Activated CD4-positive, alpha-beta memory T cell treated with anti-CD3 and anti-CD28 coated beads, Interleukin-2, amount 10 ng/mL, durations not matched to agents 7 days and 5 days (primary cell): ENCODE measurements at regions not wholly inside any gene's neighbourhood (a gene's known extent, or its start where the extent isn't known, plus 50 kb on each side); places are given as distances from the start of the nearest gene placed in this dataset.

Experiments
- CTCF ChIA-PET: fragments of 350-600 bp; sonication (Branson Sonifier 250); formaldehyde crosslinking; loops from one replicate; lab custom pipeline; 2021; ENCODE audit warnings: antibody characterized with exemption, inconsistent platforms; lab: Charles Lee
- POLR2A ChIA-PET: fragments of 350-600 bp; sonication (Branson Sonifier 250); formaldehyde crosslinking; loops from one replicate; lab custom pipeline; 2021; ENCODE audit warnings: antibody characterized with exemption; lab: Charles Lee
- DNase-seq: peaks from one replicate; pipeline ENCODE4 v3.0.0-alpha.2; 2020
- H3K27ac Mint-ChIP-seq: one replicate; pipeline ENCODE4 v1.8.0; 2021; ENCODE audit warnings: mild to moderate bottlenecking, mixed read lengths
- H3K27me3 Mint-ChIP-seq: one replicate; pipeline ENCODE4 v1.8.0; 2021; ENCODE audit warnings: mixed read lengths
- H3K36me3 Mint-ChIP-seq: one replicate; pipeline ENCODE4 v1.8.0; 2021; ENCODE audit warnings: low read depth, mixed read lengths
- H3K4me1 Mint-ChIP-seq: one replicate; pipeline ENCODE4 v1.8.0; 2021; ENCODE audit warnings: mixed read lengths
- H3K4me3 Mint-ChIP-seq: one replicate; pipeline ENCODE4 v1.8.0; 2021; ENCODE audit warnings: mild to moderate bottlenecking, mixed read lengths
- H3K9me3 Mint-ChIP-seq: one replicate; pipeline ENCODE4 v1.8.0; 2021; ENCODE audit warnings: mixed read lengths

DNA sequence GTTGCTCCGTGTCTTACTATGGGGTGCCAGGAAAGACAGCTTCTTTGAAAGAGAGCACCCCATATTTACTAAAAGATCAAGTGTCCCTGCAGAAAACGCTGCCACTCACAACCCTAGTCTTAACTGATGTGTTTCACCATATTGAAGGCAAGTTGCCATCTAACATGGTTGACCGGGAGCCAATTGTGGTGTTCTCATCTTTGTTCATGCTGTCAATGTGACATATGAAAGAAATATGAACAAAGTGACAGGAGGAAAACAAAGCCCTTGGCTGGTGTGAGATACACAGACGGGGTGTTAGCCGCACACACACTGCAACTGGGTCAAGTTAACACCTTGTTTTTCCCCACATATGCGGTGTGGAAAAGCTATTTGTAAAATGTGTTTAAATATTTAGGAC is 122.3 kb upstream of the NEBL start:
- Mint-ChIP-seq H3K9me3 (peaks cover 5% of the 10 kb centered on the region), H3K27me3 (no peaks in the 10 kb centered on the region), H3K27ac (no peak overlapping the region), H3K36me3 (no peaks in the 10 kb centered on the region), H3K4me3 (no peak overlapping the region), H3K4me1 (no peaks in the 10 kb centered on the region)
- no peak for DNase-seq
- ChIA-PET CTCF (interaction anchor here (1.1 kb wide), 1 partner anchor 9 kb away, joined by 5 read pairs; no protein-coding TSS in a partner anchor), POLR2A (no interaction called here)

DNA sequence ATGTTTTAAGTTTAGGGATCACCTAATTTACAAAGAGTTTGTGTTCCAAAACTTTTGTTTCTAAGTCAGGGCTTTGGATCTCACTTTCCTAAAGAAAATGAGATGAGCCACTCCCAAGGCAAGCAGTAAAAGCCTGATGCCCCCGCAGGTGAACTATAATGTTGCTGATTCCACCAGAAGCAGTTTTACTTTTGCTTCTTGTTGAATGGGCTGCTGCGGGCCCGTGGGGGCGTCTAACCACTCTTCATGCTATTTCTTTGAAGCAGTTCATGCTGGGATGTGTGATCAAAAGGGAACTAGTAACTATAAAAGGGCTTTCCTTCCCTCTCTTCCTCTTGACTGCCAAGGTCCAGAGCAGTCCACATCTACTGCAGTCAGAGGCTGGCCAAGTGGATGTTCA is 118.7 kb upstream of the NEBL start:
- no peak overlapping the region for H3K27ac Mint-ChIP-seq
- no peaks in the 10 kb centered on the region for H3K36me3 Mint-ChIP-seq
- ChIA-PET CTCF (no interaction called here), POLR2A (no interaction called here)
- H3K9me3 Mint-ChIP-seq, result peaks cover 5% of the 10 kb centered on the region
- H3K4me1 Mint-ChIP-seq, result no peaks in the 10 kb centered on the region
- H3K4me3 Mint-ChIP-seq, result no peak overlapping the region
- no peak for DNase-seq
- H3K27me3 Mint-ChIP-seq, result no peaks in the 10 kb centered on the region

DNA sequence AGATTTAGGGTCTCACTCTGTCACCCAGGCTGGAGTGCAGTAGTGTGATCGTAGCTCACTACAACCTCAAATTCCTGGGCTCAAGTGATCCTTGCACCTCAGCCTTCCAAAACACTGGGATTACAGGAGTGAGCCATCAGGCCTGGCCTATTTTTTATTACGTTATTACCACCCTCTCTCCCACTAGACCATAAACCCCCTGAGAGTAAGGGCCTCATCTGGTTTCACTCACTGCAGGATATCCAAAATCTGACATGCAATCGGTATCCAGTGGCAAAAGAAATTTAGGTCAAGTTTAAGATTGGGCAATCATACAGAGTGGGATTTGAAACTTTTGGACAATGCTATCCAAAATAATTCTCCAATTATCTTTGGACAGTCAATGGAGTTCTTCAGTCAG is 117.0 kb upstream of the NEBL start:
- DNase-seq, result no peak
- Mint-ChIP-seq H3K27me3 (no peaks in the 10 kb centered on the region), H3K36me3 (no peaks in the 10 kb centered on the region), H3K4me1 (no peaks in the 10 kb centered on the region), H3K4me3 (no peak overlapping the region), H3K9me3 (no peaks in the 10 kb centered on the region), H3K27ac (no peak overlapping the region)
- POLR2A ChIA-PET, result no interaction called here
- CTCF ChIA-PET, result no interaction called here

DNA sequence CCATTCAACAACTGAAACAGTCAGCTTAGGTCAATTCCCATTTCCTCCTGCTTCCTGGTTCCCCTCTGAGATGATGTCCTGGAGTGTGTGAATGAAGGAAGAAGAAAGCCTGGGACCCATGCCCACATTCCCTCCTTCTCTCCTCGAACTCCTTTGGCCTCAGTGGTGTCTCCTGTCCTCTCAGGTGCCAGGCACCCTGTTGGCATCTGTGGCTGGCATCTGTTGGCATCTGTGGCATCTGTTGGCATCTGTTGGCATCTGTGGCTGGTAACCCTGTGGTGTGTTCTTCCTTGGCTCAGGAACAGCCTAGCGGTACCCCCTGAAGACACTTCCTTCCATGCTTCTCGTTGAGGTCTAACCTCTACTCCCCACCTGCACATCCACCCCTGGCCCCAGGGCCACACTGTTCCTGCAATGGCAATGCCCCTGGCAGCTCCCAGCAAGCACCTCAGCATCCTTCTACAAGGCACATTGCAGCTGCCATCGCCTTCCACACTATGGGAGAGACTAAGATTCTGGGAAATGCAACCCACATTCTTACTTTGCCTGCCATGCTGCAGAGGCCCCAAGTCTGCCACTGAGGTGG is 114.4 kb upstream of the NEBL start:
- H3K27ac Mint-ChIP-seq, result no peak overlapping the region
- H3K4me3 Mint-ChIP-seq, result no peak overlapping the region
- ChIA-PET POLR2A (no interaction called here), CTCF (no interaction called here)
- DNase-seq, result no peak
- no peaks in the 10 kb centered on the region for H3K36me3 Mint-ChIP-seq
- no peaks in the 10 kb centered on the region for H3K9me3 Mint-ChIP-seq
- no peaks in the 10 kb centered on the region for H3K27me3 Mint-ChIP-seq
- H3K4me1 Mint-ChIP-seq, result no peaks in the 10 kb centered on the region

- POLR2A ChIA-PET, result no interaction called here
Observed at GRCh38 chr10:21010615-21011014, 113.5 kb upstream of the NEBL start.

GRCh38 chr10:21003240-21003822 is 106.2 kb upstream of the NEBL start:
- Mint-ChIP-seq H3K4me3 (no peak overlapping the region), H3K27ac (no peak overlapping the region), H3K4me1 (no peaks in the 10 kb centered on the region), H3K36me3 (no peaks in the 10 kb centered on the region), H3K9me3 (no peaks in the 10 kb centered on the region), H3K27me3 (no peaks in the 10 kb centered on the region)
- no peak for DNase-seq
- CTCF ChIA-PET, result no interaction called here
- POLR2A ChIA-PET, result no interaction called here

More at GRCh38 chr10:21010615-21011014, 113.5 kb upstream of the NEBL start:
- no peaks in the 10 kb centered on the region for H3K27me3 Mint-ChIP-seq
- no peaks in the 10 kb centered on the region for H3K9me3 Mint-ChIP-seq
- no peaks in the 10 kb centered on the region for H3K4me1 Mint-ChIP-seq
- CTCF ChIA-PET, result no interaction called here
- no peak overlapping the region for H3K27ac Mint-ChIP-seq
- no peak overlapping the region for H3K4me3 Mint-ChIP-seq
- no peak for DNase-seq
- no peaks in the 10 kb centered on the region for H3K36me3 Mint-ChIP-seq

DNA sequence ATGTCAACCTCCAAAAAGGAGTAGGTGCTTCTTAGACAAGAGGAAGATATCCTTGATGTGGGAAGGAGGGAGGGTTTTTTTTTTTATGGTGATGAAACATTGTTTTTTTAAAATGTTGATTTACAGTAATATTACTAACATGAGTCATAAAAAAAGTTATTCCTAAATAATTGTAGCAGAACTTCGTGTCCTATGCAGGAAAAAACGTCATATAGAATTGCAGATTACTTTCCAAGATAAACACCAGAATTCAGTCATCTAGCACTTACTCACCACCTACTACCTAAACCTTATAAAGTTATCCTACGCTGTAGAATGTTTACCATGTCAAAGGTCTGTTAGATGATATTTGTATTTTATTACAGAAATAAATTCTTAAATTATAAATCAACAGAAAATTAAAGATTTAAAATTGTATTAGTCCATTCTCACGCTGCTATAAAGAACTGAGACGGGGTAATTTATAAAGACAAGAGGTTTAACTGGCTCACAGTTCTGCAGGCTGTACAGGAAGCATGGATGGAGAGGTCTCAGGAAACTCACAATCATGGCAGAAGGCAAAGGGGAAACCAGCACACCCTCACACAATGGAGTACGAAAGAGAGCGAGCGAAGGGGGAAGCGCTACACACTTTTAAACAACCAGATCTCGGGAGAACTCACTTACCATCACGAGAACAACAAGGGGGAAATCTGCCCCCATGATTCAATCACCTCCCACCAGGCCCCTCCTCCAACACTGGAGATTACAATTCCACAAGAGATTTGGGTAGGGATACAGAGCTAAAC is 105.2 kb upstream of the NEBL start:
- H3K9me3 Mint-ChIP-seq, result no peaks in the 10 kb centered on the region
- no peak overlapping the region for H3K4me3 Mint-ChIP-seq

DNA sequence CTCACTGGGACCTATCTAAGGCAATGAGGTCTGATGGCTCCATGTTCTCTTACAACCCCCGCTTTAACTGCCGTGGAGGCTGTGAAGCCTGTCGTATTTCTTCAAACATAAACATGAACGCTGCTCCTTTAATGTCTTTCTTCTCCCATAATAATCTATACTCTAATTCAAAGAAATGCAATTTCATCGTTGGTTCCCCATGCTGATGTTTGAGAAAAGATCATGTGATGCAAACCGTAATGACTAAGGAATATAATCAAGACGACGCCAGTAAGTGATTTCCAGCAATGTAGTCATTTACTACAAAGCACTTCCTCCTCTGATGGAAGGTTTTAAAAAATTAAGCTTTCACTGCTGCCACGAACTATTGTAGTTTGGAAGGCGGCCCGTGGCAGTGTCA is 102.6 kb upstream of the NEBL start:
- Mint-ChIP-seq H3K27ac (no peak overlapping the region), H3K9me3 (no peaks in the 10 kb centered on the region), H3K36me3 (no peaks in the 10 kb centered on the region), H3K27me3 (no peaks in the 10 kb centered on the region), H3K4me3 (no peak overlapping the region), H3K4me1 (no peaks in the 10 kb centered on the region)
- ChIA-PET POLR2A (no interaction called here), CTCF (no interaction called here)
- no peak for DNase-seq

More for the DNA sequence above, 105.2 kb upstream of the NEBL start:
- no peaks in the 10 kb centered on the region for H3K27me3 Mint-ChIP-seq
- no peaks in the 10 kb centered on the region for H3K4me1 Mint-ChIP-seq
- no peak overlapping the region for H3K27ac Mint-ChIP-seq
- no peaks in the 10 kb centered on the region for H3K36me3 Mint-ChIP-seq
- CTCF ChIA-PET, result no interaction called here
- DNase-seq, result no peak
- POLR2A ChIA-PET, result no interaction called here

- Mint-ChIP-seq H3K9me3 (peaks cover 4% of the 10 kb centered on the region), H3K4me1 (no peaks in the 10 kb centered on the region), H3K36me3 (no peaks in the 10 kb centered on the region), H3K27ac (no peak overlapping the region), H3K4me3 (no peak overlapping the region), H3K27me3 (no peaks in the 10 kb centered on the region)
- ChIA-PET CTCF (no interaction called here), POLR2A (no interaction called here)
- DNase-seq, result no peak
Observed at GRCh38 chr10:20998036-20998435, 100.9 kb upstream of the NEBL start.

GRCh38 chr10:20995123-20995987 is 98.2 kb upstream of the NEBL start:
- ChIA-PET CTCF (no interaction called here), POLR2A (no interaction called here)
- no peaks in the 10 kb centered on the region for H3K36me3 Mint-ChIP-seq
- no peaks in the 10 kb centered on the region for H3K4me1 Mint-ChIP-seq
- H3K4me3 Mint-ChIP-seq, result no peak overlapping the region
- H3K9me3 Mint-ChIP-seq, result peaks cover 4% of the 10 kb centered on the region
- no peak for DNase-seq
- H3K27me3 Mint-ChIP-seq, result no peaks in the 10 kb centered on the region
- no peak overlapping the region for H3K27ac Mint-ChIP-seq

- H3K4me1 Mint-ChIP-seq, result no peaks in the 10 kb centered on the region
- no peaks in the 10 kb centered on the region for H3K27me3 Mint-ChIP-seq
- ChIA-PET POLR2A (no interaction called here), CTCF (no interaction called here)
- no peaks in the 10 kb centered on the region for H3K36me3 Mint-ChIP-seq
- H3K9me3 Mint-ChIP-seq, result peaks cover 4% of the 10 kb centered on the region
- no peak overlapping the region for H3K4me3 Mint-ChIP-seq
- DNase-seq, result no peak
- no peak overlapping the region for H3K27ac Mint-ChIP-seq
Observed at GRCh38 chr10:20993830-20994527, 96.9 kb upstream of the NEBL start.

DNA sequence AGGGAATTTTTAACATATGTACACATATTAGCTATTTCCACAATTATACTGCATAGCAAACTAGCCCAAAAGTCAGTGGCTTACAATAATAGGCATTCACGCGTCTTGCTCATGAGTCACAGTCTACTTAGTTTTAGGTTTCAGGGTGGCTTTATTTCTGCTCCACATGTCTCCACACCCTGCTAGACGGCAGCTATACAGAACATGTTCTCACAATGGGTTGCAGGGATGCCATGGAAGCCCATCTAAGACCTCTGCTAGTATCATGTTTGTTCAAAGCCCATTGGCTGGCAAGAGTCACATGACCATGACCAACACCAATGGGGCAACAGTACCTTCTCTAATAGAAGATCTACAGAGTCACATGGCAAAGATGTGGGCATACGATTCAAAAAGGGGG is 96.3 kb upstream of the NEBL start:
- Mint-ChIP-seq H3K36me3 (no peaks in the 10 kb centered on the region), H3K4me1 (no peaks in the 10 kb centered on the region), H3K27me3 (no peaks in the 10 kb centered on the region), H3K4me3 (no peak overlapping the region), H3K27ac (no peak overlapping the region), H3K9me3 (peaks cover 4% of the 10 kb centered on the region)
- POLR2A ChIA-PET, result no interaction called here
- no peak for DNase-seq
- CTCF ChIA-PET, result no interaction called here

DNA sequence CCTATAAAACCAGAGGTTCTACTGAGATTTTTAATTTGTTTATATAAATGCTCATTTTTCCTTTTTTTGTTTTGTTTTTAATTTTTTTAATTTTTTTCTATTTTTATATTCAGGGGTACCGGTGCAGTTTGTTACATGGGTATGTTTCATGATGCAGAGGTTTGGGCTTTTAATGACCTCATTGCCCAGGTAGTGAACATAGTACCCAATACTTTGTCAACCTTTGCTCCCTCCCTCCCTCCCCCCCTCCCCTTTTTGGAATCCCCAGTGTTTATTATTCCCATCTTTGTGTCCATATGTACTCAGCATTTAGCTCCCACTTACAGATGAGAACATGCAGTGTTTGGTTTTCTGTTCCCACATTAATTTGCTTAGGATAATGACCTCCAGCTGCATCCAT is 94.4 kb upstream of the NEBL start:
- no peak for DNase-seq
- Mint-ChIP-seq H3K4me3 (no peak overlapping the region), H3K27me3 (no peaks in the 10 kb centered on the region), H3K27ac (no peak overlapping the region), H3K36me3 (no peaks in the 10 kb centered on the region), H3K4me1 (no peaks in the 10 kb centered on the region), H3K9me3 (peaks cover 4% of the 10 kb centered on the region)
- ChIA-PET CTCF (no interaction called here), POLR2A (no interaction called here)
